Endothelial cell of umbilical vein (primary cell): ENCODE measurements at regions not wholly inside any gene's neighbourhood (a gene's known extent, or its start where the extent isn't known, plus 50 kb on each side); places are given as distances from the start of the nearest gene placed in this dataset.

Experiments
- CTCF ChIP-seq, 2 donors: IDR thresholded peaks; 1 replicate in 1 of 2; 2 replicates in 1 of 2; pipeline ENCODE4 v1.5.1; 2011; ENCODE audit warnings: low read length in 2 of 2, mild to moderate bottlenecking in 2 of 2, moderate library complexity in 2 of 2, control low read depth in 1 of 2, inconsistent platforms in 1 of 2, low read depth in 1 of 2; ENCODE audit not compliant: insufficient read depth in 1 of 2; ENCODE audit errors: extremely low read depth in 1 of 2
- EZH2 ChIP-seq: IDR thresholded peaks from 2 replicates; pipeline ENCODE4 v1.6.1; 2012; ENCODE audit warnings: borderline replicate concordance, low read depth, mild to moderate bottlenecking, moderate library complexity, low read length, inconsistent platforms; ENCODE audit not compliant: severe bottlenecking
- FOS ChIP-seq: IDR thresholded peaks from 2 replicates; pipeline ENCODE4 v1.6.1; 2011; ENCODE audit warnings: mild to moderate bottlenecking, low read length, moderate library complexity, borderline replicate concordance; ENCODE audit not compliant: insufficient read depth
- GATA2 ChIP-seq: IDR thresholded peaks from 2 replicates; pipeline ENCODE4 v1.7.0; 2011; ENCODE audit warnings: low read depth, mild to moderate bottlenecking, moderate library complexity, mixed read lengths, low read length; ENCODE audit not compliant: insufficient read length, insufficient read depth
- MYC ChIP-seq: IDR thresholded peaks from one replicate; pipeline ENCODE4 v1.6.1; 2011; ENCODE audit warnings: mild to moderate bottlenecking, low read depth, low read length
- POLR2A ChIP-seq: IDR thresholded peaks from 2 replicates; pipeline ENCODE4 v1.6.1; 2012; ENCODE audit warnings: low read depth, mild to moderate bottlenecking, control low read depth, low read length
- POLR2AphosphoS5 ChIP-seq: IDR thresholded peaks from 2 replicates; pipeline ENCODE4 v1.6.1; 2012; ENCODE audit warnings: low read depth, mild to moderate bottlenecking, control low read depth, low read length, moderate library complexity; ENCODE audit not compliant: insufficient read depth

DNA sequence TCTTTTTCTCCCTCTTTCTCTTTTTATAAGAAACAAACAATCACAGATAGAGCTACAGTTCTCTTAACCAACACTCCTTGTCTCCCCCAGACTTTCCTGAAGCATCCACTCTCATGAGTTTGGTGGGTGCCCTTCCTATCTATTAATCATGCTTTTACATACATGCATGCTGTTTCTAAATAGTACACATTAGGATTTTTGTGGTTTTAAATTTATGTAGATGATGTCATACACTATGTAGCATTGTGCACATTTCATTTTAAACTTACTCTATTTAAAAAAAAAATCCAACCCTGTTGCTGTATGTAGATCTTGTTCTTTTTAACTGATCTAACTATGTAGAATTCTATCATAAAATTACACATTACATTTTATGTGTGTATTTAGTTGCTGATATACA lies 104.3 kb upstream of the MRPS22 start:
- no peak for TF ChIP-seq POLR2A
- no peak for TF ChIP-seq GATA2
- TF ChIP-seq POLR2AphosphoS5 = no peak
- no peak for TF ChIP-seq CTCF (IDR thresholded peaks at IDR 0.05; ENCODE audit: extremely low read depth in 1 of 2, insufficient read depth in 1 of 2, low read depth in 1 of 2, low read length in 2 of 2)
- TF ChIP-seq EZH2 = no peak
- no peak for TF ChIP-seq FOS
- no peak for TF ChIP-seq MYC
